ENCODE measurements at regions not wholly inside any gene's neighbourhood (a gene's known extent, or its start where the extent isn't known, plus 50 kb on each side); places are given as distances from the start of the nearest gene placed in this dataset.
A peak's percentile ranks its signal among the peaks of the same experiment; 100 is the strongest.

GRCh38 chr18:22505141-22505591, 87.5 kb upstream of the CTAGE1 start:
- Histone ChIP-seq H3K4me1 (replicated peaks in 1 of 2) (peaks cover 0 to 10% of the 10 kb centered on the region in 2 donors), H3K27me3 (no peaks in the 10 kb centered on the region), H3K36me3 (replicated peaks in 1 of 2) (no peaks in the 10 kb centered on the region), H3K9me3 (replicated peaks in 1 of 3) (no peaks in the 10 kb centered on the region), H3K4me3 (no peak overlapping the region), H3K27ac (peak overlapping the region in 3 of 5 donors; percentile 29 to 77 (median 34))
- peak in 1 of 7 donors; percentile 17 for DNase-seq
- intact Hi-C loops (cut with DNase I) = no loop called here
- 63 to 86% (median 73%) methylated on average over 1 of the region's 1 CpG for WGBS, 4 donors
- TF ChIP-seq POLR2A (IDR thresholded peaks at IDR 0.05) (no peak), CTCF (IDR thresholded peaks at IDR 0.05) (no peak)

DNA sequence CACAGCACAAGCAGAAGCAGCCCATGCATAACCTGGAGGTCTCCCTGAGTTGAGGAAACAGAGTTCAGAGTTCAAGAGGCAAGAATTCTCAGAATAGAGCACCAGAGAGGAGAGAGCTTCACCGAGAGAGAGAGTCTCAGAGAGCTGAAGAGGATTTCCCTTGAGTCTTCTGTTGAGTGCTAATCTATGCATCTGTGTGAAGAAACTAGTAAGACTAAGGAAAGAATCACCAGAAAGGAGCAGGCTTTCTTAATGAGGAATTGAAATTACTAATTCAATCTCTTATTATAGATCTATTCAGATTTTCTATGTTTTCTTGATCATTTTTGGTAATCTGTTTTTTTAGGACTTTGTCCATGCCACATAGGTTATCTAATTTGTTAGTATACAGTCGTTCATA, 89.3 kb upstream of the CTAGE1 start:
- TF ChIP-seq POLR2A (IDR thresholded peaks at IDR 0.05) = no peak
- TF ChIP-seq CTCF (IDR thresholded peaks at IDR 0.05) = no peak

GRCh38 chr18:22509423-22509822, 91.7 kb upstream of the CTAGE1 start:
- intact Hi-C loops (cut with DNase I) = no loop called here
- Histone ChIP-seq H3K4me1 (replicated peaks in 1 of 2) (peaks cover 6 to 10% of the 10 kb centered on the region in 2 donors), H3K27me3 (no peaks in the 10 kb centered on the region), H3K27ac (no peak overlapping the region), H3K4me3 (no peak overlapping the region), H3K9me3 (replicated peaks in 1 of 3) (no peaks in the 10 kb centered on the region), H3K36me3 (replicated peaks in 1 of 2) (no peaks in the 10 kb centered on the region)
- no peak for DNase-seq
- 0% methylated on average over 1 of the region's 1 CpG for WGBS, 4 donors
- TF ChIP-seq POLR2A (IDR thresholded peaks at IDR 0.05) (no peak), CTCF (IDR thresholded peaks at IDR 0.05) (no peak)

More for the DNA sequence above, 89.3 kb upstream of the CTAGE1 start:
- Histone ChIP-seq H3K4me3 (no peak overlapping the region), H3K36me3 (replicated peaks in 1 of 2) (no peaks in the 10 kb centered on the region), H3K27ac (no peak overlapping the region), H3K27me3 (no peaks in the 10 kb centered on the region), H3K4me1 (replicated peaks in 1 of 2) (peaks cover 6 to 10% of the 10 kb centered on the region in 2 donors), H3K9me3 (replicated peaks in 1 of 3) (no peaks in the 10 kb centered on the region)
- 77 to 84% (median 82%) methylated on average over 2 of the region's 2 CpGs for WGBS, 4 donors
- DNase-seq = no peak
- intact Hi-C loops (cut with DNase I) = no loop called here

GRCh38 chr18:22510697-22511096, 93.0 kb upstream of the CTAGE1 start:
- H3K36me3 ChIP-seq (replicated peaks in 1 of 2) = no peaks in the 10 kb centered on the region
- no peak for TF ChIP-seq POLR2A (IDR thresholded peaks at IDR 0.05)
- no peak for TF ChIP-seq CTCF (IDR thresholded peaks at IDR 0.05)
- H3K4me1 ChIP-seq (replicated peaks in 1 of 2) = peaks cover under 1 to 6% of the 10 kb centered on the region in 2 donors
- intact Hi-C loops (cut with DNase I) = no loop called here
- no peaks in the 10 kb centered on the region for H3K9me3 ChIP-seq (replicated peaks in 1 of 3)
- H3K27ac ChIP-seq = no peak overlapping the region
- DNase-seq = no peak
- no peaks in the 10 kb centered on the region for H3K27me3 ChIP-seq
- no peak overlapping the region for H3K4me3 ChIP-seq
- 38 to 52% (median 43%) methylated on average over 1 of the region's 1 CpG for WGBS, 4 donors

All from adrenal gland (tissue), 9 donors.